GM18507 (cell line): ENCODE measurements at regions not wholly inside any gene's neighbourhood (a gene's known extent, or its start where the extent isn't known, plus 50 kb on each side); places are given as distances from the start of the nearest gene placed in this dataset.

Experiments
- DNase-seq: peaks from one replicate; pipeline ENCODE4 v3.0.0; 2011; ENCODE audit warnings: low read depth; ENCODE audit not compliant: insufficient read length; ENCODE audit errors: extremely low spot score
- FAIRE-seq: peaks from 2 replicates; lab custom pipeline; 2011; peaks lifted over from hg19 to GRCh38; lab: Jason Lieb, UNC

- no peak for DNase-seq
- no peak for FAIRE-seq
These were observed 605.9 kb upstream of the DAB2 start for GRCh38 chr5:40030661-40031060.

DNA sequence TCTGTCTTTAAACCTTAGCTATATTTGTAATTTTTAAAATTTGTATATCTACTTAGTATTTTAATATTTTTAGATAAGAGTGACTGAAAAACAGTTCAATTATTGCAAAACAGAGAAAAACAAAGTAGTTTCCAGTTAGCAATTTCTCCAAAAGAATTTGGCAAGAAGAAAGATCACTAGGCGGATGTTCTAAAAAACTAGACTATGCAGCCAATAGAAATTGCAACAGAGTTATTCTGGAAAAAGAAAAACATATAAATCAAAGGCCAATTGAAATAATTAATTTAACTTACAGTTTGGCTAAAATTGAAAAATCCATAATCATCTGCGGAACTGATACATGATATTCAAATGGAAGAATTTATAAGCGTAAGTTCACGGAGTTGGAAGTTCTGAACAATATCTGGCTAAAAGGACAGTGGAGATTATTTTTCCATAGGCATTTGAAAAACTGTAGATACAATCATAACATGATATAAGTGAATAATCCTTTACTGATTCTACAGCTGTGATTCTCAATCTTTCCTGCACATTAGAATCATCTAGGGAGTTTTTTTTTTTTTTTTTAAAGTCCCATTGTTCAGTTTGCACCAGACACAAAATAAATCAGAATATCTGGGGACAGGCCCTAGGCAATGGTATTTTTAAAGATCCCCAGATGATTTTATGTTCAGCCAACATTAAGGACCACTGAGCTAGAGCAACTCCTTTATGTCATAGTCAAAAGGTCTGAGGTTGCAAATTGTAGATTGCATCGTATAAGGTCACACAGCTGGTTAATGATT lies 605.1 kb upstream of the DAB2 start:
- no peak for FAIRE-seq
- no peak for DNase-seq

GRCh38 chr5:40027400-40027799 lies 602.6 kb upstream of the DAB2 start:
- no peak for FAIRE-seq
- DNase-seq, result no peak

DNA sequence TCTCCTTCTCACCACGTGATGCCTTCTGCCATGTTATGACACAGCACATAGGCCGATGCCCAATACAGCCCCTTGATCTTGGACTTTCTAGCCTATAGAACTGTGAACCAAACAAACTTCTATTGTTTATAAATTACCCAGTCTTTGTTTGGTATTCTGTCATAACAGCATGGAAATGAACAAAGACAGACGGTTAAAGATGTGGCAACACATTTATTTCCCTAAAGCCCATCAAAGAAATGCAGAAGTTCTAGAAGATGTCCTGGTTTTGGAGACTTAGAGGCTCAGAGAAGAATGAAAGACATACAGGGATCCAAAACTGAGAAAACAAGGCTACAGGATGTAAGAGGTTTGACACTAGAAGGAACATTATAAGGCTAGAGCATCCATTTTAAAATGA lies 600.8 kb upstream of the DAB2 start:
- FAIRE-seq (no peak), DNase-seq (no peak)

- DNase-seq, result no peak
- no peak for FAIRE-seq
These were observed 597.3 kb upstream of the DAB2 start for GRCh38 chr5:40022057-40022456.

GRCh38 chr5:40021007-40021406 lies 596.2 kb upstream of the DAB2 start:
- DNase-seq (no peak), FAIRE-seq (no peak)

GRCh38 chr5:40017918-40018317 lies 593.1 kb upstream of the DAB2 start:
- no peak for DNase-seq
- no peak for FAIRE-seq

DNA sequence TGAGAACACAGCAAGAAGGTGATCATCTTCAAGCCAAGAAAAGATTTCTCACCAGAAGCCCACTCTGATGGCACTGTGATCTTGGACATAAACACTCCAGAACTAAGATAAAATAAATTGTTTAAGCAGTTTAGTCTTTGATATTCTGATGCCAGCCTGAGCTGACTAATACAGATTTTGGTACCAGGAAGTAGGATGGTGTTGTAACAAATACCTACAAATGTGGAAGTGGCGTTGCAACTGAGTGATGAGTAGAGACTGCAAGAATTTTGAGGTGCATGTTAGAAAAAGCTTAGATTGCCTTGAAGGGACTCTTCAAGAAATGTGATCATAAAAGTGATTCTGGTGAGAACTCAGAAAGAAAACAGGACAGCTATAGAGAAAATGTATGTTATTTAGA lies 592.4 kb upstream of the DAB2 start:
- DNase-seq (no peak), FAIRE-seq (no peak)

GRCh38 chr5:40010436-40010835 lies 585.7 kb upstream of the DAB2 start:
- DNase-seq, result no peak
- FAIRE-seq, result no peak

GRCh38 chr5:40006260-40006659 lies 581.5 kb upstream of the DAB2 start:
- DNase-seq, result no peak
- FAIRE-seq, result no peak

- no peak for FAIRE-seq
- no peak for DNase-seq
These were observed 577.0 kb upstream of the DAB2 start for GRCh38 chr5:40001796-40002195.

- FAIRE-seq (no peak), DNase-seq (no peak)
These were observed 573.7 kb upstream of the DAB2 start for GRCh38 chr5:39998518-39998917.

DNA sequence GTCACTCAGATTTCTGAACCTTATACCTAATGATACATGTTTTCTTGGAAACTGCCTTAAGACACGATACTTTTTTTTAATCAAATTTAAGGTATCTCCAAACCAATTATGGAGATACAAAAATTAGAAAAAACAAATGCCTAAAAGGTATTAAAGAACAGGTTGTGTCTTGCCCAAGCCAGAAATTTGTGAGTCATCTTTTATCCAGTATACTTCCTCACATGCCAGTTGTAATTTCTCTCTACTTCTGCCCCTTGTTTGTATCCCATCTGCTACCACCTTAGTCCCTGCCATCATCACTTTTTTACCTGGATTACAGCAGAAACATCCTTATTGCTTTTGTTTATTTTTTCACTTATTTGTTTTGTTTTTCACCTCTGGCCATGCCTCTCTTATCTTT lies 571.2 kb upstream of the DAB2 start:
- FAIRE-seq, result no peak
- no peak for DNase-seq

DNA sequence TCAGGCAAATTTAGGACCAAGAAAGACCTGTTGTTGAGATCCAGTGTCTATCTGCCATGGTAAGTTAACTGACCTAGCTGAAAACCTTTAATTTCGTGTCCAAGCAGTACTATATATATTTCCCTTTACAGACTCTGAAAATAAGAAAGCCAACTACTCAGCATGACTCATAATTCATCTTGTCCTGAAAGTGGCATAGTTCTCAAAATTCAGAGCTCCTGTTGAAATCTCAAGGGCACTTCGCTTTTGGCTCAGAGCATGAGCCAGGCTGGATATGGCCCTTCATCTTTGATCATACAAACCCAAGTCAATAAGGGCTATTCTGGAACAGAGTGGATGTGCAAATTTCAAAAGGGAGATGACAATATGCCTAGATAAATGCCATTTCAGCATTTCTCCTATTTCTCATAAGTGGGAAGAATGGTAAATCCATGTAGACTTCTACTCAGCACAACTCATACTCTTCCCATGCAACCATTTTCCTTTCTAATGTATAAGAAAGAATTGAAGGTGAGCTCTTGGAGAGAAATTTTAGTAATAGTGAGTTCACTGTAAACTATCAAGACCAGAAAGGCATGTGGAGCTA lies 567.9 kb upstream of the DAB2 start:
- DNase-seq (no peak), FAIRE-seq (no peak)

- no peak for FAIRE-seq
These were observed 561.8 kb upstream of the DAB2 start for GRCh38 chr5:39986614-39987013.

DNA sequence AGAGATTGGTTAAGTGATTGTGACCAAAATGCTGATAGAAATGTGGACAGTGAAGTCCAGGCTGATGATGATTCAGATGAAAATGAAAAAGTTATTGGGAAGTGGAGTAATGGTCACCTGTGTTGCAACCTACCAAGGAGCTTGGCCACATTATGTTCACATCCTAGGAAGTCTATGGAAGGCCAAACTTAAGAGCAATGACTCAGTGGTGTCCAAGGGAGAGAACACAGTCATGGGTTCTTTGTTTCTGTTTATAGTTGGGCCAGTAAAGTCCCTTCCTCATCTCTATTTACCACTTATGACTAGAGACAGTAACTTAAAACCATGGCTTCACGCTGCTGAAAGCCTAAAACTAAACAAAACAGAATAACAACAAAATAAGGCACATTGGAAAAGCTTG lies 555.3 kb upstream of the DAB2 start:
- no peak for DNase-seq
- no peak for FAIRE-seq

More at GRCh38 chr5:39986614-39987013, 561.8 kb upstream of the DAB2 start:
- DNase-seq, result no peak

DNA sequence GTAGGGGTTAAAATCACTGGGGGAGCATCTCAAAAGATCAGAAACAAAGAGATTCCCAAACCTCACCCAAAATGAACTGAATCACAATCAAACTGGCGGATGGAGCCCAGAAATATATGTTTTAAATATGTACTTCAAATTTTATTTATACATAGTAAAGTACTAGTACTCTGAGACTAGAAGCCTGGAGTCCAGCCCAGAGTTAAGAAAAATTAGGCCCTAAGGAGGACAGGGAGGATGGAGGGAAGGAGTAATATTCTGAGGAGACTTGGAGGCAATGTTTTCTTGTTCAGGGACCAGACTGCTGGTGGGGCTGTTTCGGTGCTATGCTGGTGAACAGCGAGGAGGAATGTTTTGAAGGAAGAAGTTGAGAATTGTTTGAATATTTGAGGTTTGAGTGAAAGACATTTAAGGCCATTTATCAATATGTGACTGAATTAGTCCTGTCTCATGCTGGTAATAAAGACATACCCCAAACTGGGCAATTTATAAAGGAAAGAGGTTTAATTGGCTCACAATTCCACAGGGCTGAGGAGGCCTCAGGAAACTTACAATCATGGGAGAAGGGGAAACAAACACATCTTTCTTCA lies 552.4 kb upstream of the DAB2 start:
- DNase-seq (no peak), FAIRE-seq (no peak)

DNA sequence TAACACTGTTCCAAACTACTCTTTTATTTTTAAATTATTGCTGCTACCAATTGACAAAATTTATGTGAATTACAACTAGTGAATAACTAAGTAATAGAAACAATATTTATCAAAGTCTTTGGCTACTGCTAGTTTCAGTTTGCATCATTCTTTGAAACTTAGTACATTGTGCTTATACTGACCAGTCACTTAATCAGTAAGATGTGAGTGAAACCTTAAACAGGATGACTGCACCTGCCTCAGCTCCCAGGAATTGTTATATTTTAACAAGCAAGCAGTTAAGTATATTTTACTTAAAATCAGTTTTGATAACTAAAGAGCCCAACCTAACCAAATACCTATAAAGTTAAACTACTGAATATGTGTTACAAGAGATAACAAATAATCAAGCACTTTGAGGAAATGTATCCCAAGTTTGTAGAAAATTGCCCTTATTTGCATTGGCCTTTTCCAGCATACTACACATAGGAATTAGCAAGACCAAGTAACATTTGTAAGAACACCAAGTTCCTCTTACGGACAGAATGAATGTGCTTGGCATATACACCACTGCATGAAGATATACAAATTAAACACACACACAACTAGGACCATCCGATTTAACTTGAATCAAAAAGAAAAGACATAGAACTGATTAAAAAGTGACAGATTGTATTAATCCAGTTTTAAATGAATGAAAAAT lies 545.5 kb upstream of the DAB2 start:
- FAIRE-seq (no peak), DNase-seq (no peak)

DNA sequence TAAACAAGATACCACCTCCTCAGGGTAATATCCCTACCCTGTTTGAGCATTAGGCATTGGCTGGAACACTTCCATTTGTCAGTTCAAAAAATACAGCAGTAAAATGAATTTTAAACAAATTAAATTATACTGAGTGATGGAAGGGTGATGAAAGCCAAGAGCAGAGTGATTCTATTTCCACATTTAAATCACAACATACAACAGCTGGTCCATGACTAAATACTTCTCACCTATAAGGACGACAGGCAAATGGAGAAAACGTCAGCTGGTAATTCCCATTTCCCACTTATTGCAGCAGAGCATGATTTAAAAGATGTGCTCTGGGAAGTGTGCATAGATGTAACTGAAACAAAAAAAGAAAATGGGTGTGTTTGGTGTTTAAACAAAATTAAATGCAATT lies 543.6 kb upstream of the DAB2 start:
- no peak for FAIRE-seq
- DNase-seq, result no peak

- FAIRE-seq (no peak), DNase-seq (no peak)
These were observed 530.4 kb upstream of the DAB2 start for GRCh38 chr5:39955156-39955555.

DNA sequence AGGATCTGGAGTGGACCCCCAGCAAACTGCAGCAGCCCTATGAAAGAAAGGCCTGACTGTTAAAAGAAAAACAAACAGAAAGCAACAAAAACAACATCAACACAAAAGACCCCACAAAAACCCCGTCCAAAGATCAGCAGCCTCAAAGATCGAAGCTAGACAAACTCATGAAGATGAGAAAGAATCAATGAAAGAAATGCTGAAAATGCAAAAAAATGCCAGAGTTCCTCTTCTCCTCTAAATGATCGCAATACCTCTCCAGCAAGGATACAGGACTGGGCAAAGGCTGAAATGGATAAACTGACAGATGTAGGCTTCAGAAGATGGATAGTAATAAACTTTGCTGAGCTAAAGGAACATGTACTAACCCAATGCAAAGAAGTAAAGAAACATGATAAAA lies 526.3 kb upstream of the DAB2 start:
- DNase-seq (no peak), FAIRE-seq (no peak)
